Glomerular visceral epithelial cell (primary cell): ENCODE measurements at regions not wholly inside any gene's neighbourhood (a gene's known extent, or its start where the extent isn't known, plus 50 kb on each side); places are given as distances from the start of the nearest gene placed in this dataset.

Source experiments
- DNase-seq: peaks from one replicate; pipeline ENCODE4 v3.0.0-alpha.2; 2016; ENCODE audit errors: extremely low spot score

DNA sequence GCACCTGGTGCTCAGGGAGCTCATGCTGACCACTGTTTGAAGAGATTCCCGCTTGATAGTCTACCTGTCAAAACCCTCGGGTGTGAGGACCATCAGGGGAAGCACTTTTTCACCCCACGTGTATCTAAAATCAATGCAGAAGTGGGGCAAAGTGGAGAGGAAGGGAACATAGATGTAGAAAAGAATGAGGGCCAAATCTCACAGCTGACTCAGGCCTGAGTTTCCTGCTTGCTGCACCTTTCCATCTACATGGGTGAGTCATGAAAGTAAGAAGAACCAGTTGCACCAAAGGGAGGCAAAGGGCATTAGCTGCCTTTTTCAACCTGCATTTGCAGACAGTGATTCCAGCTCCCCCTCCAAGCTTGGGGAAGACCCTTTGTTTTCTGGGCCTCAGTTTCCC is 100.2 kb upstream of the MYCN start:
- no peak for DNase-seq

GRCh38 chr2:15840969-15841368 is 99.4 kb upstream of the MYCN start:
- no peak for DNase-seq

DNA sequence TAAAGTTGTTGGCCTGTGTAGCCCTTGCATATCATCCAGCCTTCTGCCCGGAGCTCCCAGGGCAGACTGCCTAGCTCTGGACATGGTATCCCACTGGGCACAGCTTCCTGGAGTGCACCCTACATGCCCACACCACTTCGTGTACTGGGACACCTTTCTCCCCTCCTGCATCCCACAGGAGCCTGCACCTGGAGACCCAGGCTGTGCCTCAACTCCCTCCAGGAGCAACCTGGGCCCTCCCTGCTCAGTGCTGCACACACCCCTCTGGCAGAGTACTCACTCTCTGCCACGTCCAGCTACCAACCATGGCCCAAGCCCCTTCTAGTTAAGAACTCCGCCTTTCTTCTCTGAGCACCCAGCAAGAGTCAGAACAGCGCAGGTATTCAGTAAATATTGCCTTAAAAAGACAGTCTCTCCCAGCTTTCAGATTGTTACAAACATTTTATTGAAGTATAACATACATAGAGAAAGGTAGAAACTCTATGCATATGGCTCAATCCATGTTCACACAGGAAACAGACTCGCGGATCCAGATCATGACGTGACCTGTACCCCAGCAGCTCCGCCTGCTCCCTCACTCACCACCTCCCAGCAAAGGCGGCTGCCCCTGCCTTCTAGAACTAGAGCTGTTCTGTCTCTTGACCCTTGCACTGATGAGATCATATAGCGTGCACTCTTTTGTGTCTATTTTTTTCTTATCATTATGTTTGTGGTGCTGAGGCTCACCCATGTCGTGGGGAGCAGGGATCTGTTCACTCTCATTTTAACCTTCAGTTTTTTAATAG is 98.4 kb upstream of the MYCN start:
- no peak for DNase-seq

GRCh38 chr2:15842758-15843666 is 97.3 kb upstream of the MYCN start:
- DNase-seq: no peak

DNA sequence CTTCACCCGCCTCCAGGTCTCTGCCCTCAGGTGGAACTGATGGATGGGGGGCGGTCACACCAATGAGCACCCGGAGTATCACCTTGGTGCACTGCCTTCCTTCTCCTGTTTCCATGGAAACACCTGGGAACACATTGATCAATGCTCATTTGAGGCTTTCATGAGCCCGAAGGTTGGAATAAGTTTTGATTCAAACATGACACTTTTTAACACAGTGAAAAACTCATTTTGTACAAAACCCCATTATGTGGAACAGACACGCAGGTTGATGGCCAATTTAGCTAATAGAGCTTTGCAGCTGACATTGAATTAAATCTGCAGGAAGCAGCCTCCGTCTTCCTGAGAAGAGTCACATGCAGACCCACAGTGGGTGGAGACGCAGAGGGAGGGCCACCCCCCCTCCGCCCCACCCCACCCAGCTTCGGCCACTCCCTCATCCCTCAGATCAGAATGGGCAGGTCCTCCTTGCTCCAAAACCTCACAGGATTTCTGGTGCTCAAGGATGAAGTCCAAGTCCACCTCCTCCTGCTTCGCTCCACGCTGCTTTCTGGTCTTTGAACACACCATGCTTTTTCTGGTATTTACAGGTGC is 96.0 kb upstream of the MYCN start:
- no peak for DNase-seq

DNA sequence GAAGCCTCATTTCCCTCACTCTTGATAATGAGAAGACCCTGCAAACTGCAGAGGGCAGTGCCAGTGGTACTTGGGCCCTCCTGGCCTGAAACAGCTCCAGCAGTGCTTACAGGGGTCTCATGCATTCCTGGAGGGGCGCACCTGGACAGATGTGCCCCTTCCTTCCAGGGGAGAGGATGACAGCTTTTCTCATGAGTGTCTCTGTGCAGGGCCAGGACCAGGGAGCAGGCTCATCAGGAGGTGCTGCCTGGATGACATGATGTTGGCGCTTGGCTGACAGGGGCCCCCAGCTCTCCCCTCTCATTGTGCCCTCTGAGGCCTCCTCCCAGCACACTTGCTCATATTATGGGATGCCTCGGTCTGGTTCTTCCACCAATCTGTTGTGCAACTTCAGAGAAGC is 95.1 kb upstream of the MYCN start:
- DNase-seq: no peak

GRCh38 chr2:15845737-15846405 is 94.5 kb upstream of the MYCN start:
- no peak for DNase-seq

DNA sequence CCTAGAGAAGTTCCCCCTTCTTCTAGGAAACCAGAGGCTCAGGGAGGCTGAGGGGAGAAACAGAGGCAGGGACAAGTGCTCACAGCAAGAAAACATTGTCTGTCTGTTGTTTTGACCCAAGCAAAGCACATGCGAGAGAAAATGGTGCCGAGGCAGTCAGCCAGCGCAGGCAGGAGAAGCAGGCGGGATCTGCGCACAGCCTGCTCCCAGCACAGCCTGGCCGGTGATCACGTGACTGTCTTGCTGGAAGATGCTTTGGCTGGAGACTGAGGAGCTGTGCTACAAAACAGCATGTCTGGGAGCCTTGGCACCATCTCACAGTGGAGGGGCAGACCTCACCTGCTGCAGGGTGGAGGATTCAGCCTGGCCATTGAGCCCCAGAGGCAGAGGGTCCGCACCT is 93.7 kb upstream of the MYCN start:
- DNase-seq: no peak

DNA sequence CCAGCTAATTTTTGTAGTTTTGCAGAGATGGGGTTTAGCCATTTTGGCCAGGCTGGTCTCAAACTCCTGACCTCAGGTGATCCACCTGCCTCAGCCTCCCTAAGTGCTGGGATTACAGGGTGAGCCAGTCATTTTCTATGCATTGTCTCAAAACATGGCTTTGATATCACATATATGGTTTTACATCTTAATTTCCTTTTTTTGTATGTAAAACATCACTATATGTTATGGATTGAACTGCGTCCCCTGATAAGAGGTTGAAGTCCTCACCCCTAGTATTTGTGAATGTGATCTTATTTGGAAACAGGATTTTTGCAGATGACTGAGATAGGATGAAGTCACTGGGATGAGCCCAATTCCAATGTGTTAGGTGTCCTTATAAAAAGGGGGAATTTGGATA is 89.8 kb upstream of the MYCN start:
- no peak for DNase-seq

DNA sequence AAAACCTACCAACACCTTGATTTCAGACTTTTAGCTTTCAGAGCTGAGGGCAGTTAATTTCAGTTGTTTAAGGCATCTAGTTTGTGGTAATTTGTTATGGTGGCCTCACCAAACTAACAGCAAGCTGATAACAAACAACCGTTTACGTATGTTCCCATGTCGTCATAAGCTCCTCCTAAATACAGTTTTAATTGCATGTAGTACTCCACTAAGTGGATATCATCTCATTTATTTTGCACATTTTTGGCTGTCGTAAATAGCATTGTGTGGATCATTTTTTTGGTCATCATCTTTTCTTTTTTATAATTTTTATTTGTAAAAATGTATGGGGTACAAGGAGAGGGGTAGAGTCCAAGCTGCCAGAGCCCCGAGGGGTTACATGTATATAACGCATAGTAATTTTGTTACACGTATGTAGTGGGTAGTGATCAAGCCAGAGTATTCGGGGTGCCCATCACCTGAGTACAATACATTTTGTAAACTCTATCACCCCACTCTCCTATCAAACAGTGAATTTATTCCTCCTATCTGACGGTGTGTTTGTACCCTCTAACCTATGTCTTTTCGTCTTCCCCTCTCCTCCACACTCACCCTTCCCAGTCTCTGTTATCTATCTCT is 89.2 kb upstream of the MYCN start:
- no peak for DNase-seq

DNA sequence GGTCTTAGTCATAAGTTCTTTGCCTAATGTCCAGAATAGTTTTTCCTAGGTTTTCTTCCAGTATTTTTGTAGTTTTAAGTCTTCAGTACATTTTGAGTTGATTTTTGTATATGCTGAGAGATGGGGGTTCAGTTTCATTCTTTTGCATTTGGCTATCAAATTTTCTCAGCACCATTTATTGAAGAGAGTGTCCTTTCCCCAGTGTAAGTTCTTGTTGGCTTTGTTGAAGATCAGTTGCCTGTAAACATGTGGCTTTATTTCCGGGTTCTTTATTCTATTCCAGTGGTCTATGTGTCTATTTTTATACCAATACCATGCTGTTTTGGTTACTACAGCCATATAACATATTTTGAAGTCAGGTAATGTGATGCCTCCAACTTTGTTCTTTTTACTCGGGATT is 87.5 kb upstream of the MYCN start:
- no peak for DNase-seq

DNA sequence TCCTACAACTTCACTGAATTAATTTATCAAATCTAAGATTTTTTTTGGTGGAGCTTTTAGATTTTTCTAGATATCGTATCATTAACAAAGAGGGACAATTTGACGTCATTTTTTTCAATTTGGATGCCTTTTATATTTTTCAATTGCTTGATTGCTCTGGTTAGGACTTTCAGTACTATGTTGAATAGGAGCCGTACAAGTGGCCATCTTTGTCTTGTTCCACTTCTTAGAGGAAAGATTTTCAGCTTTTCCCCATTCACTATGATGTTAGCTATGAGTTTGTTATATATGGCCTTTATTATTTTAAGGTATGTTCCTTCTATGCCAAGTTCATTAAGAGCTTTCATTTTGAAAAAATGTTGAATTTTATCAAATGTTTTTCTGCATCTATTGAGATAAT is 86.4 kb upstream of the MYCN start:
- DNase-seq: no peak

- DNase-seq: no peak
These were observed 84.5 kb upstream of the MYCN start for GRCh38 chr2:15855766-15856260.

GRCh38 chr2:15856318-15856717 is 84.0 kb upstream of the MYCN start:
- DNase-seq: no peak

- DNase-seq: no peak
These were observed 81.9 kb upstream of the MYCN start for GRCh38 chr2:15858466-15858865.

DNA sequence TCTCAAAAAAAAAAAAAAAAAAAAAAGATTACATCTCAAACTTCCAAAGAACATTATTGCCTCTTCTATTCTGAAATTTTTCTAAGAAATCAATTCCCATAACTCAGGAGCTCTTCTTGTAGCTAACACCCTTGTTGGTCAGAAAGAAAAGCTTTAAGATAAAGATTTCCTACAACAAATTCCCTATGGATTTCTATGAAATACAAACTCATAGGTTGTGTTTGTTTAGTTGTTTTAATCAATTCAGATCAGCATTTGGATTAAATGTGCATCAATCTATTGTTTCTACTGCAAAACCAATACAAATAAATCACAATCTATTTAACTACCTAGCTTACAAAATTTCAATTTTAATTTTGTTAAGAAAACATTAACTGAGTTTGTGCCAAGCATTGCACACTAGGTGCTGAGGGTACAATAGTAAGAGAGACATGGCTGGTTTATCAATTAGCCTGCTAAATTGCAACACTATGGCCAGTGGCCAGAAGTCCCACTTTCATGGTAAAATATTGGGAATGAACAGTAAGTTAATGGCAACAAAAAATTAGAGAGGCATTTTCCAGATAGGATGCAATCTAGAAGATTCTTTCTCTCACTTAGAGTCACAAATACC is 80.2 kb upstream of the MYCN start:
- DNase-seq: no peak

DNA sequence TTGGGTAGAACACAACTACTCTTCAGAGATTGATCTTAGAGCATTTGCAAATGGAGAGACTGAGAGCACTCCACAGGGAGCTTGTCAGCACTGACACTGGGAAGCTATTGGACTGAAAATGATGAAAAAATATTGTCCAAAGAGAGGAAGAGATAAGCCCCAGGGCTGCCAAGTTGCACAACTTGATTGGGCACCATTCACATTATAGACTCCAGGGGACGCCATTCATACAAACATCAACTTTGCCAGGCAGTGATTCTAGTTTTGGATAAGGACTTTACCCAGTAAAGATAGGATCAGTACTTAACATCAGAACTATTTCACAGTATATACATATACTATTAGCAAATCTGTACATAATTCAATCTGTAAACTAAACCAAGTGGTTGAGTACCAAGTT is 79.6 kb upstream of the MYCN start:
- DNase-seq: no peak

DNA sequence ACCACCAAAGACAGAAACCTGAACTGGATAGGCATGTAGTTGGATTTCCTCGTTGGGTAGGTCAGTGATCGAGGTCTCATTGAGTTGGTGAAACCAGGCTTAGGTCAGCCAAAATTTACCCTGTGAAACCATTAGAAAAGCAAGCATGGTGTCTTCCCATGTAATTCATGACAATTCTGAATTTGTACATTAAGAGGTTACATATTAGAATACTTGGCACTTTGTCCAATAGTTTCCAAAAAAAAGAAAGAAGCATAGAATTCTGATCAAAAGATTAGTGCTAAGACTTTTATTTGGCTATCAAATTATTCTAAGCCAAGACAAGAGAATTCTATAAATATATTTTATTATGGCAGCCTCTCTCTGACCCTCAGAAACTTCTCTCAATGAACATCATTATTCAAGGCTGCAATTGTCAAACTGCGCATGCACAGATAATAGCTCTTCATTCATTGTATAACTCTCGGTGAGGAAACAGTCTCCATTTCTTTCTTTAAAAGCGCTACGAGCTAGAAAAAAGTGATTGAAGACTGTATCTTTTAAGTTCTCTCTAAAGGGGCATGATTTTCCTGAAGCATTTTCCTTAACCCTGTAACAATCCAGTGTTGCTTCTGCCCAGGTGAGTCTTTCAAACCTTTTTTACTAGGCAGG is 79.1 kb upstream of the MYCN start:
- DNase-seq: no peak

GRCh38 chr2:15861898-15862297 is 78.5 kb upstream of the MYCN start:
- DNase-seq: no peak

DNA sequence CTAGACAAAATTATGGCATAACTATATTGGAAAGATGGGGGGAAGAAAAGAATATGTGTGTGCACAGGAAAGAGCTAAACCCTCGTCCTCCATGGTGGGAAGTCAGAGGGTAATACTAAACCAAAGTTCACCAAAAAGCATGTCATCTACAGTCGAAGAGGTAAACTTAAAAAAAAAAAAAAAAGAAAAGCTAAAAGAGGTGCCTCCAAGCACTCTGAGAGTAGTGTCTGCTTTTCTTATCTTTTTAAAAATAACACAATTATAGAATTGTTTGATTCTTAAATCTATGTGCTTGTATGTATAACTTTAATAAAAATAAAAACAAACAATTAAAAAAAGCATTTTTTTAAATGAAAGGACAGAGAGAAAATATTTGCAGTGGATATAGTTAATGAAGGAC is 77.3 kb upstream of the MYCN start:
- no peak for DNase-seq
